Nephron progenitor cell (in vitro differentiated cells): ENCODE measurements at regions not wholly inside any gene's neighbourhood (a gene's known extent, or its start where the extent isn't known, plus 50 kb on each side); places are given as distances from the start of the nearest gene placed in this dataset.

Source experiments
- DNase-seq: peaks from one replicate; pipeline ENCODE4 v3.0.0; 2021
- H3K27ac Mint-ChIP-seq: 2 replicates; pipeline ENCODE4 v1.8.0; 2021; ENCODE audit warnings: mild to moderate bottlenecking, moderate library complexity, mixed read lengths
- H3K27me3 Mint-ChIP-seq: 2 replicates; pipeline ENCODE4 v1.8.0; 2021; ENCODE audit warnings: mild to moderate bottlenecking, low read depth, mixed read lengths; ENCODE audit not compliant: poor library complexity
- H3K36me3 Mint-ChIP-seq: 2 replicates; pipeline ENCODE4 v1.8.0; 2021; ENCODE audit warnings: low read depth, mixed read lengths
- H3K4me1 Mint-ChIP-seq: 2 replicates; pipeline ENCODE4 v1.8.0; 2021; ENCODE audit warnings: mixed read lengths
- H3K4me3 Mint-ChIP-seq: 2 replicates; pipeline ENCODE4 v1.8.0; 2021; ENCODE audit warnings: mild to moderate bottlenecking, moderate library complexity, mixed read lengths
- H3K9me3 Mint-ChIP-seq: 2 replicates; pipeline ENCODE4 v1.8.0; 2021; ENCODE audit warnings: mild to moderate bottlenecking, moderate library complexity, mixed read lengths
- CTCF ChIP-seq: fragments of 200-600 bp; sonication (generic); IDR thresholded peaks from 2 replicates; pipeline ENCODE4 v1.5.0; 2021; ENCODE audit warnings: antibody characterized with exemption

GRCh38 chr13:102933523-102933922 is 87.7 kb downstream of the ERCC5 start:
- Mint-ChIP-seq H3K36me3 (no peaks in the 10 kb centered on the region), H3K4me3 (no peak overlapping the region), H3K27me3 (no peaks in the 10 kb centered on the region), H3K4me1 (peaks cover 6% of the 10 kb centered on the region), H3K27ac (no peak overlapping the region), H3K9me3 (no peaks in the 10 kb centered on the region)
- TF ChIP-seq CTCF = no peak
- no peak for DNase-seq

GRCh38 chr13:102933122-102933521 is 87.3 kb downstream of the ERCC5 start:
- no peak for DNase-seq
- H3K4me3 Mint-ChIP-seq = no peak overlapping the region
- peaks cover 6% of the 10 kb centered on the region for H3K4me1 Mint-ChIP-seq
- H3K27me3 Mint-ChIP-seq = no peaks in the 10 kb centered on the region
- H3K36me3 Mint-ChIP-seq = no peaks in the 10 kb centered on the region
- no peak for TF ChIP-seq CTCF
- H3K9me3 Mint-ChIP-seq = no peaks in the 10 kb centered on the region
- H3K27ac Mint-ChIP-seq = no peak overlapping the region

GRCh38 chr13:102932331-102932730 is 86.5 kb downstream of the ERCC5 start:
- H3K36me3 Mint-ChIP-seq = no peaks in the 10 kb centered on the region
- no peak for DNase-seq
- H3K27me3 Mint-ChIP-seq = no peaks in the 10 kb centered on the region
- H3K27ac Mint-ChIP-seq = no peak overlapping the region
- no peak for TF ChIP-seq CTCF
- peaks cover 6% of the 10 kb centered on the region for H3K4me1 Mint-ChIP-seq
- H3K9me3 Mint-ChIP-seq = no peaks in the 10 kb centered on the region
- H3K4me3 Mint-ChIP-seq = no peak overlapping the region

GRCh38 chr13:102930566-102930965 is 84.7 kb downstream of the ERCC5 start:
- peaks cover 6% of the 10 kb centered on the region for H3K4me1 Mint-ChIP-seq
- H3K36me3 Mint-ChIP-seq = no peaks in the 10 kb centered on the region
- no peak for TF ChIP-seq CTCF
- no peak for DNase-seq
- no peaks in the 10 kb centered on the region for H3K27me3 Mint-ChIP-seq
- peaks cover 1% of the 10 kb centered on the region for H3K9me3 Mint-ChIP-seq
- no peak overlapping the region for H3K4me3 Mint-ChIP-seq
- H3K27ac Mint-ChIP-seq = no peak overlapping the region

- no peak overlapping the region for H3K4me3 Mint-ChIP-seq
Observed at GRCh38 chr13:102928941-102929675, 83.3 kb downstream of the ERCC5 start.

More at GRCh38 chr13:102928941-102929675, 83.3 kb downstream of the ERCC5 start:
- Mint-ChIP-seq H3K9me3 (peaks cover 5% of the 10 kb centered on the region), H3K36me3 (no peaks in the 10 kb centered on the region), H3K4me1 (peaks cover 6% of the 10 kb centered on the region), H3K27ac (no peak overlapping the region), H3K27me3 (no peaks in the 10 kb centered on the region)
- TF ChIP-seq CTCF = no peak
- no peak for DNase-seq
